HepG2 (cell line): ENCODE measurements at regions not wholly inside any gene's neighbourhood (a gene's known extent, or its start where the extent isn't known, plus 50 kb on each side); places are given as distances from the start of the nearest gene placed in this dataset.

Experiments used
- ATAC-seq: fragments of 200-7000 bp; cut with Tn5 transposase; 3 replicates; pipeline ENCODE4 v1.9.1; 2020; ENCODE audit warnings: mild to moderate bottlenecking, moderate library complexity
- BruUV-seq: library from RNA; stranded (reverse); fragments of 400-500 nt; replicated peaks from 2 replicates; lab custom pipeline; 2021; lab: Mats Ljungman, UMichigan
- CTCF ChIA-PET: fragments of 300-600 bp; formaldehyde crosslinking; extraction: SDS; loops from one replicate; lab custom pipeline; 2021; ENCODE audit warnings: low total read pairs, inconsistent platforms, low intra/inter-chr PET ratio; lab: Yijun Ruan, JAX
- POLR2A ChIA-PET: fragments of 350-600 bp; sonication (Branson Sonifier 250); formaldehyde crosslinking; loops from one replicate; lab custom pipeline; 2020; ENCODE audit warnings: antibody characterized with exemption, inconsistent platforms; lab: Yijun Ruan, JAX
- DNase-seq: peaks from one replicate; pipeline ENCODE4 v3.0.0-alpha.2; 2015; ENCODE audit warnings: low spot score
- FAIRE-seq: peaks from 3 replicates; lab custom pipeline; 2011; peaks lifted over from hg19 to GRCh38; lab: Jason Lieb, UNC
- H2AFZ ChIP-seq: one replicate; pipeline ENCODE4 v1.6.1; 2011; ENCODE audit warnings: low read length, inconsistent platforms
- H3K27ac ChIP-seq: fragments of 300-600 bp; 3 replicates; pipeline ENCODE4 v1.8.0; 2011; ENCODE audit warnings: mixed run types, mild to moderate bottlenecking, mixed read lengths, low read length, inconsistent platforms; ENCODE audit not compliant: insufficient read depth; ENCODE audit errors: extremely low read length
- H3K27me3 ChIP-seq, 2 experiments: fragments of 200-600 bp in 1 of 2; 2 replicates in 1 of 2; 3 replicates in 1 of 2; pipeline versions ENCODE4 v1.6.0 to v1.8.0; 2011; ENCODE audit warnings: low read length in 2 of 2, mild to moderate bottlenecking in 2 of 2, moderate library complexity in 2 of 2, inconsistent platforms in 1 of 2; ENCODE audit not compliant: insufficient read depth in 2 of 2, control insufficient read depth in 1 of 2
- H3K36me3 ChIP-seq, 2 experiments: fragments of 200-600 bp in 1 of 2; replicated peaks in 1 of 2; 2 replicates in 1 of 2; 3 replicates in 1 of 2; pipeline versions ENCODE4 v1.5.1 to v1.8.0; 2011; ENCODE audit warnings: low read length in 2 of 2, inconsistent platforms in 1 of 2; ENCODE audit not compliant: insufficient read depth in 2 of 2, control insufficient read depth in 1 of 2
- H3K4me1 ChIP-seq: 2 replicates; pipeline ENCODE4 v1.5.1; 2012; ENCODE audit warnings: low read length, inconsistent platforms; ENCODE audit not compliant: insufficient read depth
- H3K4me2 ChIP-seq: 2 replicates; pipeline ENCODE4 v1.6.0; 2011; ENCODE audit warnings: low read depth, low read length, inconsistent platforms
- H3K4me3 ChIP-seq, 3 experiments: fragments of 200-600 bp in 1 of 3; sonication (generic), shearing (Covaris generic) in 1 of 3; replicated peaks in 1 of 3; 2 replicates each; pipeline ENCODE4 v1.5.1; 2011 to 2016; ENCODE audit warnings: low read length in 3 of 3, inconsistent platforms in 2 of 3, low read depth in 2 of 3, mild to moderate bottlenecking in 2 of 3, control low read depth in 1 of 3, mixed read lengths in 1 of 3; ENCODE audit not compliant: insufficient read depth in 1 of 3
- H3K79me2 ChIP-seq: one replicate; pipeline ENCODE4 v1.6.1; 2011; ENCODE audit warnings: low read length, inconsistent platforms; ENCODE audit not compliant: insufficient read depth
- H3K9ac ChIP-seq: 2 replicates; pipeline ENCODE4 v1.6.0; 2011; ENCODE audit warnings: mild to moderate bottlenecking, low read depth, low read length, inconsistent platforms; ENCODE audit not compliant: insufficient read depth
- H3K9me3 ChIP-seq: 2 replicates; pipeline ENCODE4 v1.5.1; 2012; ENCODE audit warnings: mild to moderate bottlenecking, low read length
- H4K20me1 ChIP-seq: 2 replicates; pipeline ENCODE4 v1.6.0; 2011; ENCODE audit warnings: inconsistent platforms, mild to moderate bottlenecking, low read length, moderate library complexity; ENCODE audit not compliant: insufficient read depth
- ADNP ChIP-seq: sonication (generic); formaldehyde crosslinking; IDR thresholded peaks from 2 replicates; pipeline ENCODE4 v1.4.0; 2020; ENCODE audit warnings: missing genetic modification reagents
- ARNTL ChIP-seq: sonication (generic); formaldehyde crosslinking; IDR thresholded peaks from 2 replicates; pipeline ENCODE4 v1.4.0; 2020; ENCODE audit warnings: mild to moderate bottlenecking, missing genetic modification reagents
- FLYWCH1 ChIP-seq: sonication (generic); formaldehyde crosslinking; IDR thresholded peaks from 2 replicates; pipeline ENCODE4 v1.8.1; 2023; ENCODE audit warnings: mild to moderate bottlenecking, missing genetic modification reagents
- FOSL1 ChIP-seq: sonication (generic); formaldehyde crosslinking; IDR thresholded peaks from 2 replicates; pipeline ENCODE4 v1.9.0; 2021; ENCODE audit warnings: missing genetic modification reagents, borderline replicate concordance
- IRX3 ChIP-seq: sonication (generic); formaldehyde crosslinking; IDR thresholded peaks from 2 replicates; pipeline ENCODE4 v1.8.1; 2023; ENCODE audit warnings: mild to moderate bottlenecking, low read depth, missing genetic modification reagents, borderline replicate concordance
- TBX2 ChIP-seq: sonication (generic); formaldehyde crosslinking; IDR thresholded peaks from 2 replicates; pipeline ENCODE4 v1.5.0; 2020; ENCODE audit warnings: missing genetic modification reagents, mild to moderate bottlenecking, borderline replicate concordance
- TOE1 ChIP-seq: sonication (generic); formaldehyde crosslinking; IDR thresholded peaks from 2 replicates; pipeline ENCODE4 v1.4.0; 2020; ENCODE audit warnings: mild to moderate bottlenecking, missing genetic modification reagents
- ZNF230 ChIP-seq: sonication (generic); formaldehyde crosslinking; IDR thresholded peaks from 2 replicates; pipeline ENCODE4 v1.4.0; 2020; ENCODE audit warnings: mild to moderate bottlenecking, missing genetic modification reagents
- ZNF30 ChIP-seq: sonication (generic); formaldehyde crosslinking; IDR thresholded peaks from 2 replicates; pipeline ENCODE4 v1.5.0; 2020; ENCODE audit warnings: mild to moderate bottlenecking, missing genetic modification reagents
- ZNF446 ChIP-seq: sonication (generic); formaldehyde crosslinking; IDR thresholded peaks from 2 replicates; pipeline ENCODE4 v1.5.0; 2020; ENCODE audit warnings: mild to moderate bottlenecking, missing genetic modification reagents
- ZNF720 ChIP-seq: sonication (generic); formaldehyde crosslinking; IDR thresholded peaks from 2 replicates; pipeline ENCODE4 v1.4.0; 2020; ENCODE audit warnings: missing genetic modification reagents
- ZNF780A ChIP-seq: sonication (generic); formaldehyde crosslinking; IDR thresholded peaks from 2 replicates; pipeline ENCODE4 v1.8.0; 2022; ENCODE audit warnings: mild to moderate bottlenecking, missing genetic modification reagents, moderate library complexity
- WGBS: methylation state at CpG from one replicate; pipeline ENCODE4 v1.1.6; 2017; ENCODE audit warnings: low lambda C conversion rate; 5-methylcytosine and 5-hydroxymethylcytosine counted together
- in situ Hi-C: cut with HindIII; loops from 2 replicates; pipeline ENCODE4 v1.10.0; 2017; ENCODE audit warnings: low pct_unique_long_range_greater_than_20kb; ENCODE audit not compliant: extremely low pct_ligation_motif_present
- intact Hi-C: fragments of 100-400 bp; cut with micrococcal nuclease; formaldehyde crosslinking; loops from one replicate; pipeline ENCODE4 v1.10.0; 2022; ENCODE audit not compliant: unreplicated experiment
- TF ChIP-seq, protein P1 (sequence below): sonication (generic); formaldehyde crosslinking; conservative IDR thresholded peaks from 2 replicates; pipeline ENCODE4 v1.8.0; 2022; ENCODE audit warnings: missing genetic modification reagents
- TF ChIP-seq, protein P2 (sequence below): sonication (generic); formaldehyde crosslinking; IDR thresholded peaks from 2 replicates; pipeline ENCODE4 v1.4.0; 2020; ENCODE audit warnings: missing genetic modification reagents
- TF ChIP-seq, protein P3 (sequence below): IDR thresholded peaks from 2 replicates; pipeline ENCODE4 v1.6.1; 2016; ENCODE audit warnings: low read depth, missing genetic modification reagents, missing compliant biosample characterization
- TF ChIP-seq, protein P4 (sequence below): sonication (generic); formaldehyde crosslinking; IDR thresholded peaks from 2 replicates; pipeline ENCODE4 v1.5.1; 2020; ENCODE audit warnings: mild to moderate bottlenecking, moderate library complexity, missing genetic modification reagents

DNA sequence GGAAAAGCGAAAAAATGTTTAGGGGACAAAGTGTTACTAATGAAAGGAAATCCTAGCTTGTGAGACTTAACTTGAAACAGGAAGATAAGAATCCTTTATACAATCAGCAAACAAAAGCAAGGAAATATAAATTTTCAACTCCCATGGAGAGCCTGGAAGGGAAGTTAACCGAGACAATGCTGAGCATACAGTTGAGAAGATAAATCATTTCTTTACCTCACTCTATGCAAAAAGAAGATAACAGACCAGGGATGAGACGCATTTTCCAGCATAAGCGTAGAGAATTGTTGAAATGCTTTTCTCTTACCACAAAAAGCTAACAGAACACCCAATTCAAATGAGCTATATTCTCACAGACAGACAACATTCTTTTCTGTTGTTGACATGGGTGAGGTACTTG lies 309.6 kb downstream of the CWC27 start:
- ATAC-seq: no peak
- H3K27ac ChIP-seq: no peak overlapping the region
- H3K27me3 ChIP-seq: peaks cover 0 to 7% of the 10 kb centered on the region in 2 experiments; a peak in 2 of 5 replicates
- H3K36me3 ChIP-seq: no peaks in the 10 kb centered on the region
- in situ Hi-C loops: no loop called here
- no peak overlapping the region for H3K4me3 ChIP-seq
- CTCF ChIA-PET: no interaction called here
- H4K20me1 ChIP-seq: no peaks in the 10 kb centered on the region
- no peaks in the 10 kb centered on the region for H3K4me1 ChIP-seq
- H3K9me3 ChIP-seq: no peaks in the 10 kb centered on the region
- no peaks in the 10 kb centered on the region for H3K79me2 ChIP-seq
- no peak overlapping the region for H2AFZ ChIP-seq
- BruUV-seq: no TSS peak
- WGBS: 17% methylated on average over 4 of the region's 4 CpGs
- no peak overlapping the region for H3K4me2 ChIP-seq
- no peak for DNase-seq
- intact Hi-C loops: no loop called here
- no peak overlapping the region for H3K9ac ChIP-seq
- no peak for FAIRE-seq
- POLR2A ChIA-PET: no interaction called here
- TF ChIP-seq, protein P1, sequence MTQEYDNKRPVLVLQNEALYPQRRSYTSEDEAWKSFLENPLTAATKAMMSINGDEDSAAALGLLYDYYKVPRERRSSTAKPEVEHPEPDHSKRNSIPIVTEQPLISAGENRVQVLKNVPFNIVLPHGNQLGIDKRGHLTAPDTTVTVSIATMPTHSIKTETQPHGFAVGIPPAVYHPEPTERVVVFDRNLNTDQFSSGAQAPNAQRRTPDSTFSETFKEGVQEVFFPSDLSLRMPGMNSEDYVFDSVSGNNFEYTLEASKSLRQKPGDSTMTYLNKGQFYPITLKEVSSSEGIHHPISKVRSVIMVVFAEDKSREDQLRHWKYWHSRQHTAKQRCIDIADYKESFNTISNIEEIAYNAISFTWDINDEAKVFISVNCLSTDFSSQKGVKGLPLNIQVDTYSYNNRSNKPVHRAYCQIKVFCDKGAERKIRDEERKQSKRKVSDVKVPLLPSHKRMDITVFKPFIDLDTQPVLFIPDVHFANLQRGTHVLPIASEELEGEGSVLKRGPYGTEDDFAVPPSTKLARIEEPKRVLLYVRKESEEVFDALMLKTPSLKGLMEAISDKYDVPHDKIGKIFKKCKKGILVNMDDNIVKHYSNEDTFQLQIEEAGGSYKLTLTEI: no peak
- TF ChIP-seq FLYWCH1 (no peak), ADNP (CRISPR knock-in tag) (no peak), FOSL1 (CRISPR knock-in tag) (no peak), ZNF230 (CRISPR knock-in tag) (no peak), ZNF30 (CRISPR knock-in tag) (no peak), ZNF446 (CRISPR knock-in tag) (no peak), ARNTL (CRISPR knock-in tag) (no peak), TBX2 (CRISPR knock-in tag) (no peak), ZNF780A (CRISPR knock-in tag) (no peak), ZNF720 (CRISPR knock-in tag) (no peak), IRX3 (no peak), TOE1 (CRISPR knock-in tag) (no peak)
- TF ChIP-seq, protein P2, sequence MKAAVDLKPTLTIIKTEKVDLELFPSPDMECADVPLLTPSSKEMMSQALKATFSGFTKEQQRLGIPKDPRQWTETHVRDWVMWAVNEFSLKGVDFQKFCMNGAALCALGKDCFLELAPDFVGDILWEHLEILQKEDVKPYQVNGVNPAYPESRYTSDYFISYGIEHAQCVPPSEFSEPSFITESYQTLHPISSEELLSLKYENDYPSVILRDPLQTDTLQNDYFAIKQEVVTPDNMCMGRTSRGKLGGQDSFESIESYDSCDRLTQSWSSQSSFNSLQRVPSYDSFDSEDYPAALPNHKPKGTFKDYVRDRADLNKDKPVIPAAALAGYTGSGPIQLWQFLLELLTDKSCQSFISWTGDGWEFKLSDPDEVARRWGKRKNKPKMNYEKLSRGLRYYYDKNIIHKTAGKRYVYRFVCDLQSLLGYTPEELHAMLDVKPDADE (CRISPR knock-in tag): no peak
- TF ChIP-seq, protein P3, sequence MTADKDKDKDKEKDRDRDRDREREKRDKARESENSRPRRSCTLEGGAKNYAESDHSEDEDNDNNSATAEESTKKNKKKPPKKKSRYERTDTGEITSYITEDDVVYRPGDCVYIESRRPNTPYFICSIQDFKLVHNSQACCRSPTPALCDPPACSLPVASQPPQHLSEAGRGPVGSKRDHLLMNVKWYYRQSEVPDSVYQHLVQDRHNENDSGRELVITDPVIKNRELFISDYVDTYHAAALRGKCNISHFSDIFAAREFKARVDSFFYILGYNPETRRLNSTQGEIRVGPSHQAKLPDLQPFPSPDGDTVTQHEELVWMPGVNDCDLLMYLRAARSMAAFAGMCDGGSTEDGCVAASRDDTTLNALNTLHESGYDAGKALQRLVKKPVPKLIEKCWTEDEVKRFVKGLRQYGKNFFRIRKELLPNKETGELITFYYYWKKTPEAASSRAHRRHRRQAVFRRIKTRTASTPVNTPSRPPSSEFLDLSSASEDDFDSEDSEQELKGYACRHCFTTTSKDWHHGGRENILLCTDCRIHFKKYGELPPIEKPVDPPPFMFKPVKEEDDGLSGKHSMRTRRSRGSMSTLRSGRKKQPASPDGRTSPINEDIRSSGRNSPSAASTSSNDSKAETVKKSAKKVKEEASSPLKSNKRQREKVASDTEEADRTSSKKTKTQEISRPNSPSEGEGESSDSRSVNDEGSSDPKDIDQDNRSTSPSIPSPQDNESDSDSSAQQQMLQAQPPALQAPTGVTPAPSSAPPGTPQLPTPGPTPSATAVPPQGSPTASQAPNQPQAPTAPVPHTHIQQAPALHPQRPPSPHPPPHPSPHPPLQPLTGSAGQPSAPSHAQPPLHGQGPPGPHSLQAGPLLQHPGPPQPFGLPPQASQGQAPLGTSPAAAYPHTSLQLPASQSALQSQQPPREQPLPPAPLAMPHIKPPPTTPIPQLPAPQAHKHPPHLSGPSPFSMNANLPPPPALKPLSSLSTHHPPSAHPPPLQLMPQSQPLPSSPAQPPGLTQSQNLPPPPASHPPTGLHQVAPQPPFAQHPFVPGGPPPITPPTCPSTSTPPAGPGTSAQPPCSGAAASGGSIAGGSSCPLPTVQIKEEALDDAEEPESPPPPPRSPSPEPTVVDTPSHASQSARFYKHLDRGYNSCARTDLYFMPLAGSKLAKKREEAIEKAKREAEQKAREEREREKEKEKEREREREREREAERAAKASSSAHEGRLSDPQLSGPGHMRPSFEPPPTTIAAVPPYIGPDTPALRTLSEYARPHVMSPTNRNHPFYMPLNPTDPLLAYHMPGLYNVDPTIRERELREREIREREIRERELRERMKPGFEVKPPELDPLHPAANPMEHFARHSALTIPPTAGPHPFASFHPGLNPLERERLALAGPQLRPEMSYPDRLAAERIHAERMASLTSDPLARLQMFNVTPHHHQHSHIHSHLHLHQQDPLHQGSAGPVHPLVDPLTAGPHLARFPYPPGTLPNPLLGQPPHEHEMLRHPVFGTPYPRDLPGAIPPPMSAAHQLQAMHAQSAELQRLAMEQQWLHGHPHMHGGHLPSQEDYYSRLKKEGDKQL (CRISPR knock-in tag): no peak
- TF ChIP-seq, protein P4, sequence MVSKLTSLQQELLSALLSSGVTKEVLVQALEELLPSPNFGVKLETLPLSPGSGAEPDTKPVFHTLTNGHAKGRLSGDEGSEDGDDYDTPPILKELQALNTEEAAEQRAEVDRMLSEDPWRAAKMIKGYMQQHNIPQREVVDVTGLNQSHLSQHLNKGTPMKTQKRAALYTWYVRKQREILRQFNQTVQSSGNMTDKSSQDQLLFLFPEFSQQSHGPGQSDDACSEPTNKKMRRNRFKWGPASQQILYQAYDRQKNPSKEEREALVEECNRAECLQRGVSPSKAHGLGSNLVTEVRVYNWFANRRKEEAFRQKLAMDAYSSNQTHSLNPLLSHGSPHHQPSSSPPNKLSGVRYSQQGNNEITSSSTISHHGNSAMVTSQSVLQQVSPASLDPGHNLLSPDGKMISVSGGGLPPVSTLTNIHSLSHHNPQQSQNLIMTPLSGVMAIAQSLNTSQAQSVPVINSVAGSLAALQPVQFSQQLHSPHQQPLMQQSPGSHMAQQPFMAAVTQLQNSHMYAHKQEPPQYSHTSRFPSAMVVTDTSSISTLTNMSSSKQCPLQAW (CRISPR knock-in tag): no peak
